ENCODE measurements at regions not wholly inside any gene's neighbourhood (a gene's known extent, or its start where the extent isn't known, plus 50 kb on each side); places are given as distances from the start of the nearest gene placed in this dataset.

DNA sequence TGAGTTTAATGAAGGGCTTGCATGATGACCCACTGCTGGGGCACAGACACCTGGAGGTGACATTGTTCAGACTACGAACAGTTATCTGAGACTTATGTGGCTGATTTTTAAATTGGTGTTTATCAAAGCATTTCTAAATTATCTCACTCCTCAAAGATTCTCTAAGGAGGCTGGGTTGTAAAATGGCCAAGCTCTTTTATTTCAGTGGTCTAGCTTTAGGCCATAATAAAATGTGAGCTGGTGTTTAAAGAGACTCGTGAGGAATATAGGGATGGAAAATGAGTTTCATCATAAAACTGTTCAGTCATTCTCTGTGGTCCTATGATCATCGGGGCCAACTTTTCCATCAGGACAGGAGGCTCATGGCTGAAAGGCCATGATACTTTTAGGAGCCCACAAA lies 93.4 kb downstream of the SPP2 start:
- no peak for DNase-seq (ENCODE audit: low spot score in 2 of 2)
- no peak overlapping the region for H3K27ac Mint-ChIP-seq
- ATAC-seq, result no peak
- no peaks in the 10 kb centered on the region for H3K36me3 Mint-ChIP-seq
- H3K9me3 Mint-ChIP-seq, result no peaks in the 10 kb centered on the region

DNA sequence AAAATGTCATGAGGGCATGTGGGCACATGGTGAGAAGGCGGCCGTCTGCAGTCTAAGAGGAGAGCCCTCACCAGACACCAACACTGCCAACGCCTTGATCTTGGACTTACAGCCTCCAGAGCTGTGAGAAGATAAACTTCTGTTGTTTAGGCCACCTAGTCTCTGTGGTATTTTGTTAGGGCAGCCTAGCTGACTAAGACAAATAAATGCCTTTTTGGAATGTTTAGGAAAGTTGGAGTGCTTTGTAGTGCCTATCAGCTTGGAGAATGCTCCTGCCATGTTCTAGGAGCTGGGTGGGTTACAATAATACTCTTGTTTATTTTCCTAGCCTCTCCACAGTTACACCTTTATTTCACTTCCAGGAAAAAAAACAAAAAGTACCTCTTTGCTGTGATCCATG lies 92.0 kb downstream of the SPP2 start:
- DNase-seq (ENCODE audit: low spot score in 2 of 2), result no peak
- Mint-ChIP-seq H3K9me3 (no peaks in the 10 kb centered on the region), H3K27ac (no peak overlapping the region), H3K36me3 (no peaks in the 10 kb centered on the region)
- ATAC-seq, result no peak

DNA sequence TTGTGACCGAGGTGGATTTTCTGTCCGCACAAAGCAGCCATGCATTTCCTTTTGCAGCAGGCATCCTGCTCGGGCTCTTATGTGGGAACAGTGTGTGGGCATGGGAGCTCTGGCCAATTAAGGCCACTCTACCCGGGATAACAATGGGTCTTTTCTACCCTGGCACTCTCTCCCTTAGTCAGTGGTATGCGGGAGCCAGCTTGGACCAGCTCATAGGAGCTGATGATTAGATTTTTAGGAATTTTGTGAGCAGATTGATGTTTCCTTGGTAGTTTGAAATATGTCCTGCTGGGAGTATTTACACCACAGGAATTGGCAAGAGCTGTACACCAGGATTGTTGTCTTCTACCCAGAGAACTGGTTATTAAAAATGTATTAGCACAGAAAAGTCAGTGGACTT lies 89.3 kb downstream of the SPP2 start:
- ATAC-seq (no peak), DNase-seq (ENCODE audit: low spot score in 2 of 2) (no peak)
- H3K27ac Mint-ChIP-seq, result no peak overlapping the region
- no peaks in the 10 kb centered on the region for H3K36me3 Mint-ChIP-seq
- no peaks in the 10 kb centered on the region for H3K9me3 Mint-ChIP-seq

DNA sequence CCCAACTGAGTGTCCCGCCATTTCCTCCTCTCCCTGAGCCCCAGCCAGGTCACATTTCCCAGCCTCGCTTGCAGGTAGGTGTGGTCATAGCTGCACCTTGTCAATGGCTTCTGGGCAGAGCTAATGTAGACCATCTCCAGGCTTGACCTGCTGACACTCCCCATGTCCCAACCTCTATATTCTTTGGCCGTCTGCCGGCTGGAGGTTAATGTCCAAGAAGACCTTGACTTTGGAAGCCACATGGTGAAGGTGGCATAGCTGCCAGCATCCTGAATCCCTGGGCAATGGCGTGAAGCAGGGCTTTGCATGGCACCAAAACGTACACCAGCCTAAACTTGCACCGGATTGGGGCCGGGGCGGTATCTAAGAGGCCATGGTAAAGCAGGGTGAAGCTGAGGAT lies 88.3 kb downstream of the SPP2 start:
- ATAC-seq, result no peak
- peak overlapping the region in 1 of 2 donors; percentile 11 for H3K27ac Mint-ChIP-seq

DNA sequence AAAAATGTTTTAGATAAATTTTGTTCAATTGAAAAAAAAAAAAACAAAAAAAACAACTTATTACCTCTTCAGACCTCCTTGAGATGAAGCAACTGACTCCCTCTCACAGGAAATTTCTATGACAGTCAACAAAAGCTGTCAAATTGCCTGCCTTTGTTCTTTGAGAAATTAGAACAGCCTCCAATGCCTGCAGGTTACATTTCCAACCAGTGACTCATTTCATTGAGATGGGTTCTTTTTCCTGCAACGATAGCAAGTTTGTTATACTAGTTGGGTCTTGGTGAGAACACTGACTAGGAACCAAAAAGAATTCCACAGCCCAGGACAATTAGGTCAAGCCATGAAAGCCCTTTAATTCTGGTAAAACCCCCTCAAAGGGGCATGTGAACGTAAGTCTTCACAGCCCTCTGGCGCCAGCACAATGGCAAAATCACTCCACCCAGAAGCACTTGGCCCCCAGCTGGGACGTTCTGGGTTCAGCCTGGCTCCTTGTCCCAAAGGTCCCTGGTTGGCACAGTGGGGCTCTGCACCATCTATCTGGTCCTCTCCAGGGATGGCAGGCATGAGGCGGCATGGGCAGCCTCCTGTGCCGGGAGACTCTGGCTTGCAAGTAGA lies 87.0 kb downstream of the SPP2 start:
- DNase-seq (ENCODE audit: low spot score in 2 of 2) (no peak), ATAC-seq (no peak)
- no peaks in the 10 kb centered on the region for H3K36me3 Mint-ChIP-seq
- no peak overlapping the region for H3K27ac Mint-ChIP-seq
- H3K9me3 Mint-ChIP-seq, result no peaks in the 10 kb centered on the region

More for the DNA sequence above, 88.3 kb downstream of the SPP2 start:
- H3K36me3 Mint-ChIP-seq, result no peaks in the 10 kb centered on the region
- no peak for DNase-seq (ENCODE audit: low spot score in 2 of 2)
- no peaks in the 10 kb centered on the region for H3K9me3 Mint-ChIP-seq

DNA sequence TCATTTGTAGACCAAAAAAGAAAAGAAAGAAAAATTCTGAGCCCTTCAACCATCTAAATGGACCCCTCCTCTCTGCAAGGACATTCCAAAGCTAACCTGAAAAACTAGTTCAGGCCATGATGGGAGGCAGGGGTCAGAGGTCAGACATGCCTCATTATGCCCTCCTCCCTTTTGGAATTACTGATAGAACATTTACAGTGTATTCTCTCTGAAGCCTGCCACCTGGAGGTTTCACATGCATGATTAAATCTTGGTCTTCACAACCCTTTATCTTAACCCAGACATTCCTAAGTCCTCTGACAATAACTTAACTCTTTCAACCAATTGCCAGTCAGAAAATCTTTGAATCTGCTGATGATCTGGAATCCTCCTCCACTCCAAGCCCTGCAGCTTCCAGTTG lies 86.0 kb downstream of the SPP2 start:
- ATAC-seq, result peak; percentile 55 to 58
- Mint-ChIP-seq H3K27ac (no peak overlapping the region), H3K9me3 (no peaks in the 10 kb centered on the region), H3K36me3 (no peaks in the 10 kb centered on the region)
- DNase-seq (ENCODE audit: low spot score in 2 of 2), result no peak

DNA sequence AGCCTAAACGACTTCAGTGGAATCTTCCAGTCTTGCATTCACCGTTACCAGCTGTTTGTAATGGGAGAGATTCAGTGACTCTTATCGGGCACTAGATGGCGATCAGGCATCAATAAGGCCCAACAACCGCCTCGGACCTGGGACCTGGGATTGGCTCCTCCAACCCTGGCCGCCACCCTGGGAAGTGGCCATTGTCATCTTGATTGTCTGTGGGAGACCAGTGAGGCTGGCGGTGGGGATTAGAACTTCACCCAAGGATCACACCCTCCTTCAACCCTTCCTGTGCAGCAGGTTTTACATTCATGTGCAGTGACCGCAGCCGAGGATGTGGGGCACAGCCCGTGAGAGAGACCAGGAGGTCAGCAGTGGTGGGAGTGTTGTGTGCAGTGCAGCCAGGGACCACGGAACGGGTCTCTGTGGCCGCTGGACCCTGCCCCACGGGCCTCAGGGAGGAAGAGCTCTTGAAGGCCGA lies 85.3 kb downstream of the SPP2 start:
- Mint-ChIP-seq H3K36me3 (no peaks in the 10 kb centered on the region), H3K27ac (peak overlapping the region in 1 of 2 donors; percentile 38), H3K9me3 (no peaks in the 10 kb centered on the region)
- peak; percentile 77 to 86 for ATAC-seq
- peak; percentile 45 to 56 for DNase-seq (ENCODE audit: low spot score in 2 of 2)

DNA sequence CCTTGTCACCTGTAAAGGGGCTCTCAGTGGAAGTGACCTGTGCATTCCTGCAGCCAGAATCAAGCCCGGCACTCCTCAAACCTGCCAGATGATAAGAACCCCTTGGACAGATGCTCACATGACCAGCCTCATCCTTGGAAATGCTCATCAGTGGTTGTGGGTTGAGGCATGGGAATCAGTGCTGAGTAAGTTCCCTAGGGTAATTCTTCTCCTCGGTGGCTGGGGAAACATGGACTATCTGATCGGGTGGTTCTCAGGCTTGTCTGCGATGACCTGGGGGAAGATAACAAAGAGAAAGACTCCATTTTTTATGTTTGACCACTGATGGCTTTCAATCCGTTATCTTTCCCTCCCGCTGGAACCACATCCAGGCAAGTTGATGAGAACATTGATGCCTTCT lies 84.0 kb downstream of the SPP2 start:
- DNase-seq (ENCODE audit: low spot score in 2 of 2) (no peak), ATAC-seq (no peak)
- no peaks in the 10 kb centered on the region for H3K9me3 Mint-ChIP-seq
- no peak overlapping the region for H3K27ac Mint-ChIP-seq
- no peaks in the 10 kb centered on the region for H3K36me3 Mint-ChIP-seq

DNA sequence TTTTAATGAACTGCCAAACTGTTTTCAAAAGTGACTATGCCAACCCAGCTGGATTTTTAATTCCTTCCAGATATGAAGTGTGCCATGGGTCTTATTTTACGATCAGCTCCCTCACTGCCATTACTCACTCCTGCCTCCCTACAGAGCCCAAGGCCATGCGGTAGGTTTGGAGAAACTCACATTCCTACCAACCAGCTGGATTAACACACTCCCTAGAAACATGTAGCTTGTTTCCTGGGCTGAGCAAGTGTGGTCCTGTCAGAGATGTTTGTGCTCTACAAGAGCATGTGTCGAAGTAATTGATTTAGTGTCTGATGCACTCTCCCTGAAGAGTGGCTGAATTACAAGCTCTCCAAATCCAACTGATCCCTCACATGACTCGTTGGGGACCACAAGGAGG lies 82.5 kb downstream of the SPP2 start:
- Mint-ChIP-seq H3K36me3 (no peaks in the 10 kb centered on the region), H3K27ac (no peak overlapping the region), H3K9me3 (no peaks in the 10 kb centered on the region)
- DNase-seq (ENCODE audit: low spot score in 2 of 2) (no peak), ATAC-seq (no peak)

DNA sequence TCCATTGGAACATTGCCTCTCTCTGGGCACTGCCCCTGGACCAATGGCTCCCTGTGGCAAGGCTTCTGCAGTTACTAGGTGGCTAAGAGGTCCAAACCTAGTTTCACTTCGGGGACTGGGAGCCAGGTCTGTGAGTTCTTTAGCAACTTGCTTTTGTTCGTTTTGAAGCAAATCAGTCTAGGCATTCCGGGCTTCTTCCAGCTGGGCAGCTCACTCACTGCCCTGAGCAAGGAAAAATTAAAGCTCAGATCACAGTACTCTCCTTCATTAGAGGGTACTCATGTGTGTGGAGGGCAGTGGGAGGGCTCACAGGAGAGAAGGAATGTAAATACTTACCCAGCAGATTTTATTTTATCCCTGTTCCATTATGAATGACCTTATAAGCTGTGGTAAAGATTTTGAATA lies 80.3 kb downstream of the SPP2 start:
- DNase-seq (ENCODE audit: low spot score in 2 of 2), result no peak
- H3K36me3 Mint-ChIP-seq, result no peaks in the 10 kb centered on the region
- no peak overlapping the region for H3K27ac Mint-ChIP-seq
- ATAC-seq, result no peak
- no peaks in the 10 kb centered on the region for H3K9me3 Mint-ChIP-seq

DNA sequence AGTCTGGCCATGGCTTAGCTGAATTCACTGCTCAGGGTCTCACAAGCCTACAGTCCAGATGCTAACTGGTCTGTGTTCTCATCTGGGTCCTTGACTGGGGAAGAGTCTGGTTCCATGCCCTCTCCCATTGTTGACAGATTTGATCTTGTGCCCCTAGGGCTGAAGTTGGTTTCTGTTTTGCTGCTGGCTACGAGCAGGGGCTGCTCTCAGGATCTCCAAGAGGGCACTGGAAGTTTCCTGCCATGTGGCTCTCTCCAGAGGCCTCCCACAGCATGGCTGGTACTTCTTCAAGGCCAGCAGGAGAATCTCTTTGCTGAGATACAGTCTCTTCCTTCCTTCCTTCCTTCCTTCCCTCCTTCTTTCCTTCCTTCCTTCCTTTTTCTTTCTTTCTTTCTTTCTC lies 78.1 kb downstream of the SPP2 start:
- no peak for DNase-seq (ENCODE audit: low spot score in 2 of 2)
- Mint-ChIP-seq H3K36me3 (no peaks in the 10 kb centered on the region), H3K9me3 (no peaks in the 10 kb centered on the region), H3K27ac (no peak overlapping the region)
- no peak for ATAC-seq

Measured in activated naive CD4-positive, alpha-beta T cell treated with anti-CD3 and anti-CD28 coated beads, Interleukin-2, amount 50 U/mL, for 72 hours (primary cell).